ENCODE measurements at regions not wholly inside any gene's neighbourhood (a gene's known extent, or its start where the extent isn't known, plus 50 kb on each side); places are given as distances from the start of the nearest gene placed in this dataset.

GRCh38 chr17:6926667-6927066 lies 69.2 kb upstream of the ALOX12 start:
- TF ChIP-seq POLR2AphosphoS5 (IDR thresholded peaks at IDR 0.05; ENCODE audit: low read depth, low read length) (no peak), SPI1 (IDR thresholded peaks at IDR 0.05; ENCODE audit: low read depth, low read length) (no peak)
